ENCODE measurements at regions not wholly inside any gene's neighbourhood (a gene's known extent, or its start where the extent isn't known, plus 50 kb on each side); places are given as distances from the start of the nearest gene placed in this dataset.

- H3K27ac ChIP-seq, result no peak overlapping the region
- TF ChIP-seq ZFX (IDR thresholded peaks at IDR 0.05; ENCODE audit: borderline replicate concordance) (no peak), CTCF (IDR thresholded peaks at IDR 0.05) (no peak)
Measured at GRCh38 chr2:239609607-239610310, 208.9 kb upstream of the HDAC4 start.

DNA sequence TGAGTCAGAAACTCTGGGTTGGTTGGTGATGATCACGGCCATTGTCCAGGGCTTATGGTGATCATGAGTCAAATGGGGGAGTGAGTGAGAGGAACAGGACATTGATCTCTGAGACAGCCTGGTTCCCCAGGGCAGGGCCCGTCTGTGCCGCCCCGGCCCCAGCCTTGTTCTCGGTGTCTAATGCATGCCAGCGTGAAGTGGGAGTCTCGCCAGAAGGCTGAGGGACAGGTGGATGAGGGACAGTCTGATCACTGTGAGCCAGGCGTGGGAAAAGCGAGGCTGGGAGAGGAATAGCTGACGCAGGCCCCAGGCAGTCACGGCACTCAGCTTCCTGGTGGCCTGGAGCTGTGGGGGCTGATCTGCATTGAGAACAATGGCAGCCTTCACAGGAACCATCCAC is 208.3 kb upstream of the HDAC4 start:
- H3K27ac ChIP-seq, result no peak overlapping the region
- TF ChIP-seq ZFX (IDR thresholded peaks at IDR 0.05; ENCODE audit: borderline replicate concordance) (no peak), CTCF (IDR thresholded peaks at IDR 0.05) (no peak)

GRCh38 chr2:239608723-239609122 is 207.9 kb upstream of the HDAC4 start:
- TF ChIP-seq CTCF (IDR thresholded peaks at IDR 0.05), result no peak
- TF ChIP-seq ZFX (IDR thresholded peaks at IDR 0.05; ENCODE audit: borderline replicate concordance), result no peak
- H3K27ac ChIP-seq, result no peak overlapping the region

GRCh38 chr2:239608260-239608659 is 207.4 kb upstream of the HDAC4 start:
- no peak overlapping the region for H3K27ac ChIP-seq
- TF ChIP-seq ZFX (IDR thresholded peaks at IDR 0.05; ENCODE audit: borderline replicate concordance) (no peak), CTCF (IDR thresholded peaks at IDR 0.05) (no peak)

- TF ChIP-seq ZFX (IDR thresholded peaks at IDR 0.05; ENCODE audit: borderline replicate concordance) (no peak), CTCF (IDR thresholded peaks at IDR 0.05) (no peak)
- no peak overlapping the region for H3K27ac ChIP-seq
Measured at GRCh38 chr2:239607517-239608191, 206.8 kb upstream of the HDAC4 start.

DNA sequence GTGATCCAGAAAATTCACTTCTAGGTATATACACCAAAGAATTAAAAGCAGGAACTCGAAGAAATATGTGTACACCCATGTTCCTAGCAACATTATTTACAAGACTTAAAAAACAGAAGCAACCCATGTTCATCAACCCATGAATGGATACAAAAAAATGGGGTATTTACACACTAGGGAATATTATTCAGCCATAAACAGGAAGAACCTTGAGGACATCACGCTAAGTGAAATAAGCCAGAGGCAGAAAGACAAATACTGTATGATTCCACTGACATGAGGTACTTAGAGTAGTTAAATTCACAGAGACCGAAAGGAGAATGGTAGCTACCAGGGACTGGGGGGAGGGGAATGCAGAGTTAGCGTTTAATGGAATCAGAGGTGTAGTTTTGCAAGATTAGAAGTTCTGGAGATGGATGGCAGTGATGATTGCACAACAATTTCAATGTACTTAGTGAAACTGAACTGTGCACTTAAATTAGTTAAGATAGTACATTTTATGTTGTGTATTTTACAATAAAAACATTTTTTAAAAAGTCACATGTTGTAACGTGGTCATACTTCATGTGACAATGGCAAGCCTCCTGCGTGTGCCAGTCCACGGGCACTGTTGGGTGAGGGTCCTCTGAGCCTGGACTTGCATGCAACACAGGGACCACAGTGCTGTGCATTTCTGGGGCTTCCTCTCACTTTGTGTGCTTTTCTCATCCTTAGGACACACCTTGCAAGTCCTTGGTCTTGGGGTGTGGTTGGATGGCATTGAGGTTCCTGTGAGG is 206.1 kb upstream of the HDAC4 start:
- H3K27ac ChIP-seq, result no peak overlapping the region

More for the DNA sequence above, 206.1 kb upstream of the HDAC4 start:
- TF ChIP-seq CTCF (IDR thresholded peaks at IDR 0.05), result no peak
- TF ChIP-seq ZFX (IDR thresholded peaks at IDR 0.05; ENCODE audit: borderline replicate concordance), result no peak

All from 22Rv1 (cell line).